Activated CD4-positive, alpha-beta T cell treated with anti-CD3 and anti-CD28 coated beads, Interleukin-2, Interleukin-6, amounts not matched to agents 100 ng/mL and 50 ng/mL, durations not matched to agents 16 hours and 8 hours (primary cell): ENCODE measurements at regions not wholly inside any gene's neighbourhood (a gene's known extent, or its start where the extent isn't known, plus 50 kb on each side); places are given as distances from the start of the nearest gene placed in this dataset.
"Not testable (repeated sequence)": the region's sequence is repeated elsewhere in the genome, so short reads cannot be mapped to it uniquely, and the experiment has no call there.

Source experiments
- DNase-seq: peaks from one replicate; pipeline ENCODE4 v3.0.0-alpha.2; 2020

- DNase-seq, result no peak
Observed at GRCh38 chr10:111612273-111612672, 535.4 kb downstream of the ADRA2A start.

DNA sequence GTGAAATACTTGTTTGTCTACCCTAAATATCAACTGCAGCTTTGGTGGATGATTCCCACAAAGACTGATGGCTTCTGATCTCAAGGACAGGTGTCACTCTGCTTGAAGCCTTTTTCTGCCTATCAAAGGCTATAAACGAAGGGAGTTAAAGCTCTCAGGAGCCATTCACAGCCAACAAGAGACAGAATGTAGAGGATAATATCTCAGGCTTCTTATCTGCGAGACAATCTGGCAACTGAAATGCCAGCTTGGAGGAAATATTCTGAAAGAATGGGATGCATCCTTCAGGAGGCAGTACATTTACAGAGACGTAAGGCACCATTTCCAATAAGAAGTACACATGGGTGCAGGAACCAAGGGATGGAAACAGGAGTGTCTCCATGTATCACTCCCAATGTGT is 549.4 kb downstream of the GPAM start:
- no peak for DNase-seq

DNA sequence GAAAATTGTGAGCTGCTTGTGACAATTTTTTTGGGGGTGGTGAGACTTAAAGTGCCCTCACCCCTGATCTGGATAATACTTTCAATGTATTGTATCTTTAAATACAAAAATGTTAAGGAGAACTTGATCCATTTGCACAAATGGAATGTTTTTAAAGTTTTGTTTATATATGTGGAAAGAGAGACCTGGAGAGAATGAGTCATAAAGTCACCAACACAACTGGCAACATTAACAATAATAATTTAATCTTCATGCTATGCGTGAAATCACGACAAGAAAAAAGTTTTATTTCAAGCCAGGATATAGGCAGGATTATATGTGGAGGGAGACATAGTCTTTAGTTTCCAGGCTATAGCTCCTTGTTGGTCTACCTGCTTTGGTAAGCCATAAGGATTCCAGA is 537.5 kb downstream of the GPAM start:
- no peak for DNase-seq

DNA sequence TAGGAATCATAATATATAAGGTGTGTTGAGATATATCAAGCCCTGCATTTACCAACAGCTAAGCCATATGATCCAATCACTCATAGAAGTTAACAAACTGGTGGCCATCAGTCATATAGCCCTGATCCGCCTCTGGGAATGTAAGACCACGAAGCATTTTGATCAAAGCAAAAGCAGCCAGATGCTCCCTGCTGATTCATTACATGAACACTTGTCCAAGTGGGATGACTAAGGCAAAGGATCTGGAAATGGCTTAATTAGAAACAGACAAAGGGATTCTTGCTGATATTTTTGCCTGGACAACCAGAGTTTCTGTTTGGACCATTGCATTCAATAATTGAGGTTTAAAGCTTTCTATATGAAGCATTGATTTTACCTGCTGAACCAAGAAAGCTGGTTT is 535.5 kb downstream of the GPAM start:
- DNase-seq, result no peak

- not testable (repeated sequence) for DNase-seq
Observed at GRCh38 chr10:111649080-111649479, 534.5 kb downstream of the GPAM start.

DNA sequence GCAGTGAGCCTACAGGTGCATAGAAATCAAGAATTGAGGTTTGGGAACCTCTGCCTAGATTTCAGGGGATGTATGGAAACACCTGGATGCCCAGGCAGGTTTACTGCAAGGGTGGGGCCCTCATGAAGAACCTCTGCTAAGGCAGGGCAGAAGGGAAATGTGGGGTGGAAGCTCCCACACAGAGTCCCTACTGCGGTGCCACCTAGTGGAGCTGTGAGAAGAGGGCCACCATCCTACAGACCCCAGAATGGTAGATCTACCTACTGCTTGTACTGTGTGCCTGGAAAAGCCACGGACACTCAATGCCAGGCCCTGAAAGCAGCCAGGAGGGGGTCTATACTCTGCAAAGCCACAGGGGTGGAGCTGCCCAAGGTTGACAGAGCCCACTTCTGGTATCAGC is 533.5 kb downstream of the GPAM start:
- peak; percentile 4 for DNase-seq

GRCh38 chr10:111656066-111656465 is 527.5 kb downstream of the GPAM start:
- DNase-seq, result no peak

DNA sequence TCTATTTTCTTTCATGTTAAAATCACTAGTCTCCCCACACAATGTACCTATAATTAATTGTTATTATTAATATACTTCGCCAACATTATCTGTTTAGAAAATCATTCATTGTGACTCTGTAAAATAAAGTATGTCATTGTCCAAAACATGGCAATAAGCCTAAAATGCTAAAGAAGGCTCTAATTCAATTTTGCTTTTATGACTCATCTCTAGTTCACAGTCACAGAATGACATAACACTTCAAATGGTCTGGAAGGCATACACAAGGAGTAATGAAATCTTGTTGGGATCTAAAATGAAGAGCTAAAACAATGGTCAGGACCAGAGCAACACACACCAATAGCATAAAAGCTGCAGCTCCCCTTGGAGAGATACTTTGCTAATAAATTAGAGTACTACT is 505.8 kb downstream of the GPAM start:
- no peak for DNase-seq

- no peak for DNase-seq
Observed at GRCh38 chr10:111686796-111687195, 496.8 kb downstream of the GPAM start.

GRCh38 chr10:111698711-111699110 is 484.9 kb downstream of the GPAM start:
- DNase-seq, result no peak

- DNase-seq, result no peak
Observed at GRCh38 chr10:111703986-111704385, 479.6 kb downstream of the GPAM start.

DNA sequence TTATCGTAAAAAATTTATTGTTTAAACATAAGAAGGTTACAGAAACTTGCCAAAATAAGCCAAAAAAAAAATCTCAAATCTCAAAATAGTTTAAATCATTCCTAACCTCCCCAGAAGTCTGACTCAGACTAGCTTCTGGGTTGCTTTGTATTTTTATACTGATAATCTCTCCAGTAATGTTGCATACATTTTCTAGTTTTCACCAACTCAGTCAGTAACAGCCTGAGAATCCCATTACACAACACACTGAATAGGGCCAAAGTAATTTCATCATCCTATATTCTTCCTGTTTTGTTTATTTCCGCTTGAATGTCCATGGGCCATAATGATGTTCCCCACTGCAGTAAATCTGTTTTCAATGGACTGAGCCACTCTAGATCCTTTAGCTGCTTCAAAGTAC is 478.5 kb downstream of the GPAM start:
- DNase-seq, result no peak

DNA sequence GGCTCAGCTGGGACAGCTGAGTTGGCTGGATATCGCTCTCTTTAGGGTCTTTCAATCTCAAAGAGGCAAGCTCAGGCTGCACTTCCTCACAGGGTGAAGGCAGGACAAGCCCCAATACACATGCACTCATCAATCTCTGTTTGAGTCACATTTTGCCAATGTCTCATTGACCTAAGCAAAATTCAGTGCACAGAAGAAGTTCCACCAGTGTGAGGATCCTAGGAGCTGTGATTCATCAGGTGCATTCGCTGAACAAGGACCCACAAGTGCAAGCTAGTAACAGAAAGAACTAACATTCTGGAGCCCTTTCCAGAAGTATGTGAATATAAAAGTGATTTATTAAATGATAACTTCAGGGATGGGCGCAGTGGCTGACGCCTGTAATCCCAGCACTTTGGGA is 477.2 kb downstream of the GPAM start:
- DNase-seq, result no peak

DNA sequence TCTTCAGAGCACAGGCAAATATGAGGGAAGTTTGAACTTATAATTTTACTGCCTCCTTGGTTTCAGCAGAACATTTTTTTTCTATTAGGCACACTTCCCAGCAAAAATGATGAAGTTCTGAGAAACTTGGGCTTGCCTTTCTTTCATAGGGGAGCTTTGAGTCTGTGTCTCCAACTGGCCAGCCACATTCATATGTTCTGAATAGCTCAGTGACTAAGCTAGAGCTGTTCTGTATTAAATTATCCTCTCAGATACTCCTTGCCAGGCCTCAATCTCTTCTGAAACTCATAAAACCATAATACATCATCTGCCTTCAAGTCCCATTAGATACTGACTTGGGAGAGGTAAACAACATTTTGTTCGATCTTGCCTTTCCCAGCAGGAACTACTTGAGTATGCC is 476.5 kb downstream of the GPAM start:
- DNase-seq, result no peak

DNA sequence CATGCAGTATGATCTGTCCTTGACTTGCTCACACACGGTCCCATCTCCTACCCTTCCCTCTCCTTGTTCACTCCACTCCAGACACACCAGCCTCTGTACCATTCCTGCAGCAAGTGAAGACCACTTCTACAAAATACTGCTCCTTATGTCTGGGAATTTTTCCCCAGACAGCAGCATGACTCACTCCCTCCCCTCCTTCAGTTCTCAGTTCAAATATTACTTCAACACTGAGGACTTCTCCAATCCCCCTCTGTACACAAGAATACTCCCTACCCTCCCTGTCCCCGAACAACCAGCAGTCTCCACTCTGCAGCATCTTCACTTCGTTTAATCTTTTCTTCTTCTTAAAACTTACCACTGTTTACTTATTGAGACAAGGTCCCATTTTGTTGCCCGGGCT is 474.0 kb downstream of the GPAM start:
- no peak for DNase-seq

- no peak for DNase-seq
Observed at GRCh38 chr10:111716032-111716431, 467.5 kb downstream of the GPAM start.

DNA sequence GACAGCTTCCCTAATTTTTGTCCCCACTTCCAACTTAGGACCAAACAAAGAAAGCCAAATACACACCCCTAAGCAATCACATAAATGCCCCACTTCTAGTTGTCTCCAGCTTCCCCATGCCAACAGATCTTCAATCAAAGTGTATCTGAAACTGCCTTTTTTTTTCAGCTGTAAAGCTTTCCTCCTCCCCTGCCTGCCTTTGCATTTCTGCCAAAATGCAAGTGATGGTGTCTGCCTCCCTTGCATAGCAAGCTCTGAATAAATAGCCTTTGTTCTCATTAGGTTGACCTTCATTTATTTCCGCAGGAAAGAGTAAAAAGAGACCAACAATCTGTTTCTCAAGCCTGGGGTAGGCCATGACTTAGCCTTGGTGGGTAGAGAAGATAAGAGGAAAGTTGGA is 459.4 kb downstream of the GPAM start:
- DNase-seq, result no peak

- no peak for DNase-seq
Observed at GRCh38 chr10:111725050-111725449, 458.5 kb downstream of the GPAM start.

- DNase-seq, result no peak
Observed at GRCh38 chr10:111732166-111732785, 451.3 kb downstream of the GPAM start.

GRCh38 chr10:111739125-111739873 is 444.3 kb downstream of the GPAM start:
- DNase-seq, result no peak

DNA sequence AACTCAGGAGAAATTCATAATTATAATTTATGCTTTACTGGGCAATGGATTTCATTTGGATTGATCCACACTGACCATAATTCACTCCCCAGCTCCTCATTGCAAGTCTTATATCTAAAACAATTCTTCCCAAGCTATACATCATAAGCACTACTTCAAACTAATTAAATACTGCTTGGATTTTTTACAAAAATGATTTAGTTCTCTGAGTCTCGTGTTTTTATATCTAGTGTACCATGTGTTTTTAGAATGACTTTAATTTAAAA is 443.8 kb downstream of the GPAM start:
- DNase-seq, result no peak

DNA sequence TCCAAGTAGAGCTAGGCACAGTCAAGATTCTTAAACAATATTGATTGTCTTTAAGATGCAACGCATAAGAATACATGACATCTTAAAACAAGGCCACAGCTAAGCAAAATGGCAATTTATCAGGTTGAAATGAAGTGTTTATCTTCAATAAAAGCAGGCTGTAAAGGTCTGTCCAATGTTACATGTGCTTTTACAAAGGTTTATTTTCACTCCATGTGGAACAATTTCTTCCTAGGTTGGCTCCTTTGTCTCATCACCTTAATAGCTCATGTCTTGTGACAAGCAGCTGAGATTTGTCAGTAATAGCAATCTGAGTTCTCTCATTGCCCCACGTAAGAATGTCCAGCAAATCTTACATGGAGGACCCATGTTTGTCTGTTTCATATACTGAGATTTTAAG is 437.6 kb downstream of the GPAM start:
- no peak for DNase-seq

DNA sequence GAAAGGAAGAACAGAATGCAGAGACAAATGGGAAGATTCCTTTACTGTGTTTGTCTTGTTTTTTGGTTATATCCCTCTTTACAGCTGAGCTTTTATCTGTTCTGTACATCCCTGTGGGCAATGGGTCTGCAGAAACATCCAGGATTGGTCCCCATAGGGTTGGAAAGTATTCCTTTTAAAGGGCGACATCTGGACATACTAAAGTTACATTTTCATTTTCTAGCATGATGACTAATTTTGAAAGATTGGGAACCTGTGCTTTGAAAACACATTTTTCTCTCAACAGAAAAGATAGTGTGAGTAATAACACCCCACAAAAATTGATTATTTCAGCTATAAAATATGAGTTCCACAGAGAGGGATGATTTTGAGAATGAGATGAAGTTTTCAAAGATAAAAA is 435.8 kb downstream of the GPAM start:
- no peak for DNase-seq

DNA sequence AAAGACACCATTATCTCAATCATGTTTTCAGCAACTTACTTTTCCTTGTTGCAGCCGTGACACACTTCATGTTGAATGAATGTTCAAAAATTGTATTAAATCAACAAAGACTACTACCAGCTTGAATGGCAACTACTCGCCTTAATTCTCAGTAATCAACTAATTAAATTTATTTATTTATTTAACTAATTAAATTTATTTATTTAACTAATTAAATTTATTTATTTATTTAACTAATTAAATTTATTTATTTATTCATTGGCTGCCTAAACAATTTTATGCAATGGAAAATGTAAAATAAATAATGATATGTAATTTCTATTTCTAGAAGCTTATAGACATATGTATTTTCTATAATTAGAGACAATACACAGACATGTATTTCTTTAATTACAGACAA is 435.4 kb downstream of the GPAM start:
- DNase-seq, result no peak

DNA sequence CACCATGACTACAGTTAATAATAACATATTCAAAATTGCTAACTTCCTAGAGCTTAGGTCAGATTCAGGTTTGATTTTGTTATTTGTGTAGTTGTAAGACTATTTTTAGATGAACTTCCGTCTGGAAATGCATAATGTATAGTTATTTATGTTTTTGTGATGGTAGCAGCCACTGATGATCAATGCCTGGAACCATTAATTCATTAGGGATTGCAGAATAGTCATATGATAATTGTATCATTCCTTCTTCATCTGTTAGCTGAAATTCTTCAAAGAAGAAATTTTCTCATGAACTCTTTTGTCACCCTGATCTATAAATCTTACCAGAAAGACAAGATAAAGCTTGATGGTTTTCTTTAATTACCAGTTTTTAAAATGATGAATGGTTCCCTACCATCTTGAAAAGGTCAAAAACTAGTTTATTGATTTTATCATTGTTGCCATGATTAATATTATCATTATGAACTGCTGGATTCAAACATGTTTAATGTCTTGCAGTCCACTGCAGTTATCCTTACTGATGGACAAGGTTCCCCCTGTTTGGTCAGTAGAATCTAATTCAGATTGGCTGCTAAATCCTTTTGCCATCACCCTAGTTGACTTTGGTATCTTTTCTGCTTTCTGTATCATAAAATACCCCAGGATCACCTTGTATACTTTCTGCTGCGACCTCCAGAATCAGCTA is 433.3 kb downstream of the GPAM start:
- no peak for DNase-seq
